ENCODE measurements at regions not wholly inside any gene's neighbourhood (a gene's known extent, or its start where the extent isn't known, plus 50 kb on each side); places are given as distances from the start of the nearest gene placed in this dataset.

- DNase-seq: no peak
- intact Hi-C loops (cut with DNase I; ENCODE audit: low total_unique reads): loop anchor here (10.0 kb wide), 2 partner anchors 136 to 444 kb away; no protein-coding TSS in a partner anchor
- Histone ChIP-seq H3K27ac (no peak overlapping the region), H3K4me1 (peaks cover 0 to 13% (median 12%) of the 10 kb centered on the region in 4 donors), H3K36me3 (no peaks in the 10 kb centered on the region), H3K27me3 (peaks cover 0 to 18% (median 0%) of the 10 kb centered on the region in 3 donors), H3K4me3 (no peak overlapping the region), H3K9me3 (no peaks in the 10 kb centered on the region)
- no peak for TF ChIP-seq POLR2AphosphoS5 (IDR thresholded peaks at IDR 0.05)
- no peak for TF ChIP-seq POLR2A (IDR thresholded peaks at IDR 0.05)
- TF ChIP-seq, protein P1, sequence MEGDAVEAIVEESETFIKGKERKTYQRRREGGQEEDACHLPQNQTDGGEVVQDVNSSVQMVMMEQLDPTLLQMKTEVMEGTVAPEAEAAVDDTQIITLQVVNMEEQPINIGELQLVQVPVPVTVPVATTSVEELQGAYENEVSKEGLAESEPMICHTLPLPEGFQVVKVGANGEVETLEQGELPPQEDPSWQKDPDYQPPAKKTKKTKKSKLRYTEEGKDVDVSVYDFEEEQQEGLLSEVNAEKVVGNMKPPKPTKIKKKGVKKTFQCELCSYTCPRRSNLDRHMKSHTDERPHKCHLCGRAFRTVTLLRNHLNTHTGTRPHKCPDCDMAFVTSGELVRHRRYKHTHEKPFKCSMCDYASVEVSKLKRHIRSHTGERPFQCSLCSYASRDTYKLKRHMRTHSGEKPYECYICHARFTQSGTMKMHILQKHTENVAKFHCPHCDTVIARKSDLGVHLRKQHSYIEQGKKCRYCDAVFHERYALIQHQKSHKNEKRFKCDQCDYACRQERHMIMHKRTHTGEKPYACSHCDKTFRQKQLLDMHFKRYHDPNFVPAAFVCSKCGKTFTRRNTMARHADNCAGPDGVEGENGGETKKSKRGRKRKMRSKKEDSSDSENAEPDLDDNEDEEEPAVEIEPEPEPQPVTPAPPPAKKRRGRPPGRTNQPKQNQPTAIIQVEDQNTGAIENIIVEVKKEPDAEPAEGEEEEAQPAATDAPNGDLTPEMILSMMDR (IDR thresholded peaks at IDR 0.05): no peak
- TF ChIP-seq EP300 (IDR thresholded peaks at IDR 0.05): no peak
- WGBS, 5 donors: 65 to 86% (median 85%) methylated on average over 9 to 15 of the region's 15 CpGs
These were observed 181.3 kb downstream of the IGLL1 start for GRCh38 chr22:23398701-23399366.

DNA sequence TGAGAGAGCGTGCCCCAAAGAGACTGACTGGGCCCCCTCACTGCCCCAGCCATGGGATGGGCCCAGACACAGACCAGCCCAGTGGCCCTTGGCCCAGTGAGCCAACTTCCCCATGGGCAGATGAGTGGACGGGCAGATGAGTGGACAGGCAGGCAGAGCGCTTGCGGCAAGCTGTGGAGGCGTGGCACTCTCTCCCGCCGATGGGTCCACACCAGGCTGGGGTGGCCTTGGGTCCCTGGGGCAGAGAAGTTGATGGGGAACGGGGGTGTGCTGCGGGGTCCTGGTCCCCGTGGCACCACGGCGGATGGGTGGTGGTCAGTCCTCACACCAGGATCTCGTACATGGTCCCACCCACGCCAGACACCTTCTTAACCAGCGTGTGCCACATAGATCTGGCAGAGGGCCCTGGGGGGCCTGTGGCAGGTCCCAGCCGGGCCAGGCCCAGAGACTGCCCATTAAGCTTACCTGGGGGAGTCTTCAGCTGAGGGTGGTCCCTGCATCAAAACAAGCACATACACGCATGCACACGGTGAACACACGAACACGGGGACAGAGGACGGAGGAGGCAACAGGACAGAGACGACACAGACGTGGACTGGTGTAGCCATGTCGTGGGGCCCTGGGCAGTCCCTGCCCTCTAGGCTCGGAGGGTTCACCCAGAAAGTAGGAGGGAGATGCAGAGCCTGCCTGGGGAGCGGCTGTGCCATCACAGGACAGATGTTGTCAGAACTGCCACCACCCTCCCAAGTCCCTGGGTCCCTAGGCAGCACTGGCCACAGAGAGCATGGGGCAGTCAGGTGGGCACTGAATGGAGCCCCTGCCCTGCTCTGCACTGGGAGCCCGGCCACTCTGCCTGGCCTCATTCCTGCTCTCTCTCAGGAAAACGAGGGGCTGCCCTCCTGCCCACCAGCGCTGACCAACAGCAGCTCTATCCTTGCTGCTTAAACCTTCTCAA lies 182.2 kb downstream of the IGLL1 start:
- DNase-seq: no peak
- 89 to 92% (median 92%) methylated on average over 15 to 29 of the region's 29 CpGs for WGBS, 5 donors

GRCh38 chr22:23397008-23397612 lies 183.0 kb downstream of the IGLL1 start:
- no peak for DNase-seq
- WGBS, 5 donors: 81 to 90% (median 89%) methylated on average over 26 of the region's 26 CpGs
- H3K36me3 ChIP-seq: no peaks in the 10 kb centered on the region
- intact Hi-C loops (cut with DNase I; ENCODE audit: low total_unique reads): loop anchor here (10.0 kb wide), 2 partner anchors 138 to 442 kb away; no protein-coding TSS in a partner anchor
- peaks cover 0 to 9% (median 0%) of the 10 kb centered on the region in 3 donors for H3K27me3 ChIP-seq
- no peak overlapping the region for H3K27ac ChIP-seq
- no peak overlapping the region for H3K4me3 ChIP-seq
- no peaks in the 10 kb centered on the region for H3K9me3 ChIP-seq
- peaks cover 0 to 5% (median 4%) of the 10 kb centered on the region in 4 donors for H3K4me1 ChIP-seq
- TF ChIP-seq, protein P1 (IDR thresholded peaks at IDR 0.05): no peak
- TF ChIP-seq POLR2A (IDR thresholded peaks at IDR 0.05) (no peak), POLR2AphosphoS5 (IDR thresholded peaks at IDR 0.05) (no peak), EP300 (IDR thresholded peaks at IDR 0.05) (no peak)

More for the DNA sequence above, 182.2 kb downstream of the IGLL1 start:
- H3K36me3 ChIP-seq: no peaks in the 10 kb centered on the region
- peaks cover 0 to 10% (median 10%) of the 10 kb centered on the region in 4 donors for H3K4me1 ChIP-seq
- peaks cover 0 to 14% (median 0%) of the 10 kb centered on the region in 3 donors for H3K27me3 ChIP-seq
- H3K27ac ChIP-seq: no peak overlapping the region
- TF ChIP-seq, protein P1 (IDR thresholded peaks at IDR 0.05): no peak
- TF ChIP-seq EP300 (IDR thresholded peaks at IDR 0.05) (no peak), POLR2AphosphoS5 (IDR thresholded peaks at IDR 0.05) (no peak), POLR2A (IDR thresholded peaks at IDR 0.05) (no peak)
- H3K4me3 ChIP-seq: no peak overlapping the region
- intact Hi-C loops (cut with DNase I; ENCODE audit: low total_unique reads): loop anchor here (10.0 kb wide), 2 partner anchors 137 to 443 kb away; no protein-coding TSS in a partner anchor
- H3K9me3 ChIP-seq: no peaks in the 10 kb centered on the region

Data from stomach (tissue), 8 donors.